Astrocyte (in vitro differentiated cells and primary cell): ENCODE measurements at regions not wholly inside any gene's neighbourhood (a gene's known extent, or its start where the extent isn't known, plus 50 kb on each side); places are given as distances from the start of the nearest gene placed in this dataset.
A peak's percentile ranks its signal among the peaks of the same experiment; 100 is the strongest.

Source experiments
- DNase-seq: peaks from one replicate; pipeline ENCODE4 v3.0.0-alpha.2; 2010; ENCODE audit warnings: low read depth
- FAIRE-seq: peaks from 2 replicates; lab custom pipeline; 2011; peaks lifted over from hg19 to GRCh38; lab: Jason Lieb, UNC
- H2AFZ ChIP-seq: 2 replicates; pipeline ENCODE4 v1.6.0; 2012; ENCODE audit warnings: low read depth, low read length, inconsistent platforms
- H3K27ac ChIP-seq: 2 replicates; pipeline ENCODE4 v1.5.1; 2011; ENCODE audit warnings: low read depth, low read length, inconsistent platforms
- H3K27me3 ChIP-seq: 2 replicates; pipeline ENCODE4 v1.6.0; 2011; ENCODE audit warnings: low read length, inconsistent platforms; ENCODE audit not compliant: insufficient read depth
- H3K36me3 ChIP-seq: 2 replicates; pipeline ENCODE4 v1.5.1; 2011; ENCODE audit warnings: low read length, inconsistent platforms; ENCODE audit not compliant: insufficient read depth
- H3K4me1 ChIP-seq: 2 replicates; pipeline ENCODE4 v1.5.1; 2011; ENCODE audit warnings: low read length, inconsistent platforms; ENCODE audit not compliant: insufficient read depth
- H3K4me2 ChIP-seq: 2 replicates; pipeline ENCODE4 v1.6.0; 2012; ENCODE audit warnings: low read length, inconsistent platforms
- H3K4me3 ChIP-seq: 2 replicates; pipeline ENCODE4 v1.5.1; 2011; ENCODE audit warnings: low read depth, mild to moderate bottlenecking, low read length, inconsistent platforms; ENCODE audit not compliant: insufficient read depth
- H3K79me2 ChIP-seq: 2 replicates; pipeline ENCODE4 v1.6.0; 2012; ENCODE audit warnings: mild to moderate bottlenecking, low read length, inconsistent platforms; ENCODE audit not compliant: insufficient read depth
- H3K9ac ChIP-seq: 2 replicates; pipeline ENCODE4 v1.6.0; 2012; ENCODE audit warnings: mild to moderate bottlenecking, low read length, inconsistent platforms
- H3K9me3 ChIP-seq: 2 replicates; pipeline ENCODE4 v1.5.1; 2012; ENCODE audit warnings: low read depth, mild to moderate bottlenecking, low read length, inconsistent platforms; ENCODE audit not compliant: insufficient read depth
- H4K20me1 ChIP-seq: 2 replicates; pipeline ENCODE4 v1.6.0; 2012; ENCODE audit warnings: low read length, inconsistent platforms; ENCODE audit not compliant: insufficient read depth
- H3K27ac Mint-ChIP-seq: one replicate; pipeline ENCODE4 v1.8.0; 2021; ENCODE audit warnings: mild to moderate bottlenecking, mixed read lengths; ENCODE audit not compliant: unreplicated experiment
- H3K27me3 Mint-ChIP-seq: one replicate; pipeline ENCODE4 v1.8.0; 2021; ENCODE audit warnings: low read depth, mixed read lengths; ENCODE audit not compliant: unreplicated experiment
- H3K36me3 Mint-ChIP-seq: one replicate; pipeline ENCODE4 v1.8.0; 2021; ENCODE audit warnings: low read depth, mixed read lengths; ENCODE audit not compliant: unreplicated experiment
- H3K4me1 Mint-ChIP-seq: one replicate; pipeline ENCODE4 v1.8.0; 2021; ENCODE audit warnings: low read depth, mixed read lengths; ENCODE audit not compliant: unreplicated experiment
- H3K4me3 Mint-ChIP-seq: one replicate; pipeline ENCODE4 v1.8.0; 2021; ENCODE audit warnings: mild to moderate bottlenecking, moderate library complexity, mixed read lengths; ENCODE audit not compliant: unreplicated experiment
- H3K9me3 Mint-ChIP-seq: one replicate; pipeline ENCODE4 v1.8.0; 2021; ENCODE audit warnings: mild to moderate bottlenecking, mixed read lengths; ENCODE audit not compliant: unreplicated experiment
- EZH2 ChIP-seq: IDR thresholded peaks from 2 replicates; pipeline ENCODE4 v1.6.1; 2012; ENCODE audit warnings: mild to moderate bottlenecking, low read length, inconsistent platforms; ENCODE audit not compliant: insufficient read depth
- TF ChIP-seq, protein P1 (sequence below): IDR thresholded peaks from 2 replicates; pipeline ENCODE4 v1.5.1; 2011; ENCODE audit warnings: low read depth, mild to moderate bottlenecking, inconsistent platforms, low read length, moderate library complexity; ENCODE audit not compliant: insufficient read depth

DNA sequence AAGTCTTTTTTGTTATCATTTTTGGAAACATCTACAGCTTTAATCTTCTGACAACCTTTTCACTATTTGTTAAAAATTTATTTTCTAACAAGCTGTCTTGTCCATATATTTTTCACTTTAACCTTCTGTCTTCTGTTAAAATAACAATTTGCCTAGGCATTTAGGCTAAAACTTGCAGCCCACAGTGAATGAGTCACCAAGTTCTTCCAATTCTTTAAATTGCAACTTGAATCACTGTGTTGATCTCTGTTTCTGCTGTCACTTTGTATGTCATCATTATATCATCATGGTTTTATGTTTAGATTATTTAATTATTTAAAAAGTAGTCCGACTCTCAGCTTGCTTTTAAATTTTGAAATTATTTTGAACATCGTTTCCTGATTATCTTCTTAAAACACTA is 473.8 kb upstream of the PTPRD start:
- no peaks in the 10 kb centered on the region for H3K9me3 ChIP-seq
- H3K9me3 Mint-ChIP-seq, result no peaks in the 10 kb centered on the region

DNA sequence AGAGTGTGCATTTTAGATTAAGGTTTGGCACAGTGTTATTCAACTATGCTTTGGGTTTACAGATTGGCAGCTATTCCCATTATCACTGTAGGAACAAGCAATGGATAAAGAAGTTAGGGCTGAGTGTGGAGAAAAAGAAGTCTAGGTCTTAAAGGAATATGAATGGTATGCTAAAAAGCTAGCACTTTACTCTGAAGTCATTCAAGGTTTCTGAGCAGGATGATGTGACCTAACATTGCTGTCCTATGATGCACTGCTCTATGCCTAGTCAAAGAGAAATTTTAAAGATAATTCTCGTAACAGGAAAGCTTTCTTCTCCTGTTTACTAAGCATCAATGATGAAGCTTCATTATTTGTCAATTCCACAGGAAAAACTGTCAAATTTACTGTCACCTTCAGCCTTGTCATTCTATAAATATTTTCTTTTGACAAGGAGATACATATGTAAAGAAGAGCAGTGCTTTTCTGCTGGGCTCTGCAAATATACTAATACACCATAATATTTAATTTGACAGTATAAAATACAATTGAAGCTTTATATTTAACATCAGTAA is 476.1 kb upstream of the PTPRD start:
- Mint-ChIP-seq H3K36me3 (no peaks in the 10 kb centered on the region), H3K27ac (peak overlapping the region; percentile 96), H3K4me1 (peaks cover 30% of the 10 kb centered on the region), H3K27me3 (no peaks in the 10 kb centered on the region), H3K9me3 (no peaks in the 10 kb centered on the region), H3K4me3 (no peak overlapping the region)
- H3K27me3 ChIP-seq, result no peaks in the 10 kb centered on the region
- no peaks in the 10 kb centered on the region for H3K79me2 ChIP-seq
- no peak for FAIRE-seq
- no peak overlapping the region for H2AFZ ChIP-seq
- no peaks in the 10 kb centered on the region for H4K20me1 ChIP-seq
- DNase-seq, result peak; percentile 12
- no peaks in the 10 kb centered on the region for H3K36me3 ChIP-seq
- no peak overlapping the region for H3K9ac ChIP-seq
- H3K4me3 ChIP-seq, result no peak overlapping the region
- H3K9me3 ChIP-seq, result no peaks in the 10 kb centered on the region
- H3K4me1 ChIP-seq, result peaks cover 8% of the 10 kb centered on the region
- H3K27ac ChIP-seq, result no peak overlapping the region
- no peak overlapping the region for H3K4me2 ChIP-seq
- TF ChIP-seq EZH2, result no peak
- TF ChIP-seq, protein P1, sequence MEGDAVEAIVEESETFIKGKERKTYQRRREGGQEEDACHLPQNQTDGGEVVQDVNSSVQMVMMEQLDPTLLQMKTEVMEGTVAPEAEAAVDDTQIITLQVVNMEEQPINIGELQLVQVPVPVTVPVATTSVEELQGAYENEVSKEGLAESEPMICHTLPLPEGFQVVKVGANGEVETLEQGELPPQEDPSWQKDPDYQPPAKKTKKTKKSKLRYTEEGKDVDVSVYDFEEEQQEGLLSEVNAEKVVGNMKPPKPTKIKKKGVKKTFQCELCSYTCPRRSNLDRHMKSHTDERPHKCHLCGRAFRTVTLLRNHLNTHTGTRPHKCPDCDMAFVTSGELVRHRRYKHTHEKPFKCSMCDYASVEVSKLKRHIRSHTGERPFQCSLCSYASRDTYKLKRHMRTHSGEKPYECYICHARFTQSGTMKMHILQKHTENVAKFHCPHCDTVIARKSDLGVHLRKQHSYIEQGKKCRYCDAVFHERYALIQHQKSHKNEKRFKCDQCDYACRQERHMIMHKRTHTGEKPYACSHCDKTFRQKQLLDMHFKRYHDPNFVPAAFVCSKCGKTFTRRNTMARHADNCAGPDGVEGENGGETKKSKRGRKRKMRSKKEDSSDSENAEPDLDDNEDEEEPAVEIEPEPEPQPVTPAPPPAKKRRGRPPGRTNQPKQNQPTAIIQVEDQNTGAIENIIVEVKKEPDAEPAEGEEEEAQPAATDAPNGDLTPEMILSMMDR, result no peak

More for the DNA sequence above, 473.8 kb upstream of the PTPRD start:
- Histone ChIP-seq H2AFZ (no peak overlapping the region), H4K20me1 (no peaks in the 10 kb centered on the region), H3K4me2 (peak overlapping the region; percentile 58), H3K27me3 (no peaks in the 10 kb centered on the region), H3K4me3 (no peak overlapping the region), H3K27ac (peak overlapping the region; percentile 49), H3K9ac (no peak overlapping the region), H3K79me2 (no peaks in the 10 kb centered on the region), H3K36me3 (no peaks in the 10 kb centered on the region), H3K4me1 (peaks cover 8% of the 10 kb centered on the region)
- Mint-ChIP-seq H3K36me3 (no peaks in the 10 kb centered on the region), H3K27me3 (no peaks in the 10 kb centered on the region), H3K4me1 (peaks cover 30% of the 10 kb centered on the region), H3K4me3 (no peak overlapping the region), H3K27ac (peak overlapping the region; percentile 100)
- FAIRE-seq, result no peak
- peak; percentile 43 for DNase-seq
- TF ChIP-seq, protein P1, result no peak
- no peak for TF ChIP-seq EZH2

DNA sequence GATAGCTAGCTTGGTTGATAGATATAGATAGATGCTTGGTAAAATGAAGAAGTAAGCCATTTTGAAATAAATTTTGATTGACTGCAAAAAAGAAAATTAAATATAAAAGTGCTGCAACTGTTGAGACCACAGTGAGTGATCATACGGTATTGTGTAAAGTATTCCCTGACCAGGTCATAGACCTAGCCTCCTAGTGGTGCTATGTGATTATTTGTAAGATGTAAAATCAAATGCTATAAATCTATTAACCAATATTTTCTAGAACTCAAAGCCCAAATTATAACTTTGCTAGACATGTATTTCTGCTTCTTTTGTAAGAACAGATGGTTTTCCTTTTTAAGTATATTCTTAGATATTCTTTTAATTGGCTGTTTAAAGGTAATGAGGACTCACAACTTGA is 480.2 kb upstream of the PTPRD start:
- Histone ChIP-seq H3K9ac (no peak overlapping the region), H3K4me2 (no peak overlapping the region), H2AFZ (no peak overlapping the region), H3K4me1 (no peaks in the 10 kb centered on the region), H3K27ac (no peak overlapping the region), H3K79me2 (no peaks in the 10 kb centered on the region), H3K9me3 (no peaks in the 10 kb centered on the region), H3K27me3 (no peaks in the 10 kb centered on the region), H4K20me1 (no peaks in the 10 kb centered on the region), H3K4me3 (no peak overlapping the region), H3K36me3 (no peaks in the 10 kb centered on the region)
- Mint-ChIP-seq H3K4me1 (peaks cover 18% of the 10 kb centered on the region), H3K9me3 (no peaks in the 10 kb centered on the region), H3K36me3 (no peaks in the 10 kb centered on the region), H3K27me3 (no peaks in the 10 kb centered on the region), H3K4me3 (no peak overlapping the region), H3K27ac (no peak overlapping the region)
- FAIRE-seq (no peak), DNase-seq (no peak)
- no peak for TF ChIP-seq EZH2
- TF ChIP-seq, protein P1, result no peak
